Thymus (tissue), 11 donors: ENCODE measurements at regions not wholly inside any gene's neighbourhood (a gene's known extent, or its start where the extent isn't known, plus 50 kb on each side); places are given as distances from the start of the nearest gene placed in this dataset.
A peak's percentile ranks its signal among the peaks of the same experiment; 100 is the strongest.

Source experiments
- DNase-seq, 9 donors: peaks; one replicate each; pipeline ENCODE4 v3.0.0-alpha.2; 2013; ENCODE audit warnings: low spot score in 9 of 9, low read depth in 6 of 9, missing footprints in 1 of 9
- H3K27ac ChIP-seq, 2 donors: one replicate each; pipeline ENCODE4 v1.5.1; 2013; ENCODE audit warnings: control low read depth in 1 of 2, low read depth in 1 of 2, low read length in 1 of 2, mild to moderate bottlenecking in 1 of 2, moderate library complexity in 1 of 2
- H3K27me3 ChIP-seq, 2 donors: one replicate each; pipeline ENCODE4 v1.5.1; 2013; ENCODE audit warnings: low read length in 1 of 2; ENCODE audit not compliant: control insufficient read depth in 2 of 2, insufficient read depth in 1 of 2
- H3K36me3 ChIP-seq, 2 donors: one replicate each; pipeline ENCODE4 v1.5.1; 2013; ENCODE audit warnings: low read length in 1 of 2, mild to moderate bottlenecking in 1 of 2, moderate library complexity in 1 of 2; ENCODE audit not compliant: control insufficient read depth in 2 of 2, insufficient read depth in 2 of 2
- H3K4me1 ChIP-seq, 2 donors: one replicate each; pipeline ENCODE4 v1.5.1; 2013; ENCODE audit warnings: low read length in 2 of 2; ENCODE audit not compliant: control insufficient read depth in 2 of 2, insufficient read depth in 2 of 2
- H3K4me3 ChIP-seq, 2 donors: one replicate each; pipeline ENCODE4 v1.5.1; 2013; ENCODE audit warnings: low read length in 2 of 2, control low read depth in 1 of 2, mild to moderate bottlenecking in 1 of 2
- H3K9me3 ChIP-seq, 2 donors: one replicate each; pipeline ENCODE4 v1.5.1; 2013; ENCODE audit warnings: low read length in 1 of 2, mild to moderate bottlenecking in 1 of 2; ENCODE audit not compliant: control insufficient read depth in 2 of 2, insufficient read depth in 1 of 2
- WGBS: extraction: QIAGEN DNeasy Blood & Tissue Kit; methylation state at CpG from one replicate; pipeline ENCODE4 v1.1.7; 2013; 5-methylcytosine and 5-hydroxymethylcytosine counted together
- donor health status: healthy.

DNA sequence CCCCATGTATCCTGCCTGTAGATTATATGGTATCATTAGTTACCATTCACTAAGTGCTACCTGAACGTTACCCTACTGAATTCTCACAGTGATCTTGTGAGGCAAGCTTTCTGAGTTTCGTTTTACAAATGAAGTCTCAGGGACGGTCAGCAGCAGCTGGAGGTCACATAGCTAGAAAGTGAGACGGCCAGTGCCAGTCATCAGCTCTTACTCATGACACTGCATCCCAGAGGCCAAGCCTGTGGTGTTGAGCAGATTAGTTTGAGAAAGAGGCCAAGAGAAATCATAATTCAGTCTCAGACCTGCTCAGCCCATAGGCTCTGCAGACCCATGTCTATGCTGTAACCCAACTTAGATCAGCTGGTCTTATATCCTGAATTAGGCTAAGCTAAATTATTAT is 95.7 kb upstream of the EGFLAM start:
- DNase-seq: no peak
- 92% methylated on average over 4 of the region's 4 CpGs for WGBS
- H3K4me3 ChIP-seq: no peak overlapping the region
- H3K27me3 ChIP-seq: no peaks in the 10 kb centered on the region
- H3K36me3 ChIP-seq: no peaks in the 10 kb centered on the region
- H3K4me1 ChIP-seq: no peaks in the 10 kb centered on the region
- no peaks in the 10 kb centered on the region for H3K9me3 ChIP-seq
- no peak overlapping the region for H3K27ac ChIP-seq

DNA sequence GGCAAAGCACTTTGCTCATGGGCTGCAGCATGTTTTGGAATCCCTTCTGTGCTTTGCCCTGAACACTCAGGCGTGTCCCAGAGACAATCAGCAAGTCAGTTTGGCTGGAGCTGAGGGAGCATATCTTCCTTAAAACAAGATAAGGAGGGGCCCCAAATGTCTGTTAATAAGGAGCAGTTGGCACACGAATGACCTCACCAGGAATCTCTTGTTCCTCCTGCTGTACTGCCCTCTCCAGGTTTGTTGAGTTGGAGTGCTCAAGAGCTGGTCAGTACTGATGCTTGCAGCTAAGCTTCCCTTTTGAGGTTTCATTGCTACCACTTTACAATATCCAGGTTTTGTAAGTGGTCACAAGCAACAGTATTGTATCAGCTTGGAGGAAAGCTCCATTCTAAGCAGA is 101.3 kb upstream of the EGFLAM start:
- Histone ChIP-seq H3K4me3 (no peak overlapping the region), H3K36me3 (no peaks in the 10 kb centered on the region), H3K27ac (no peak overlapping the region), H3K9me3 (no peaks in the 10 kb centered on the region), H3K27me3 (no peaks in the 10 kb centered on the region), H3K4me1 (no peaks in the 10 kb centered on the region)
- 86% methylated on average over 2 of the region's 2 CpGs for WGBS
- no peak for DNase-seq

DNA sequence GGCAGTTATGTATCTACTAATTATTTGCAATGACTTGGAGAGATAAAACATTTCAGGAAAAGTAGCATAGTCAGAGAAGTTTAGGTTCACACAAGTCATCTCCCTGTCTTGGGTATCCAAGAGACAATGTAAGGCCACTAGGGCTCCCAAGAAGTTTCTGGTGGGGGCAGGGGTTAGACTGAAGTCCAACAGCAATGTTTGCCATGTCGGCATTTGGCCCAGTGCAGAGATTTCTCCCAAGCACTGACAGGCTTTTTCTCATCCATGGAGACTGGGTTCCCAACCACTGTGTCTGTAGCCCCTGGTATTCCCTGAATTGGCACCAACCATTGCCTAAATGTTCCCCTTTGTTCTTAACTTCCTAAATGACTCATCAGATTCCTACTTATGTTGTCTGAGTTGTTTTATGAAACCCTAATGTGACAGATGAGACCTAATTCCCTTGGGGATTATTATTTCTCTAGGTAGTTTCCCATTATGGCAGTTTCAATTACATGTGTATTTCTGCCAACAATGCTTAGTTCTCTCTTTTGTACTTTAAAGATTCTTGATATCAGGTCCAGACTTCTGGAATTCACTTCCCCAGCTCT is 103.6 kb upstream of the EGFLAM start:
- DNase-seq: peak in 1 of 9 donors; percentile 2
- no peaks in the 10 kb centered on the region for H3K27me3 ChIP-seq
- H3K4me1 ChIP-seq: no peaks in the 10 kb centered on the region
- WGBS: 87% methylated on average over 1 of the region's 1 CpG
- H3K36me3 ChIP-seq: no peaks in the 10 kb centered on the region
- H3K9me3 ChIP-seq: no peaks in the 10 kb centered on the region
- no peak overlapping the region for H3K4me3 ChIP-seq
- no peak overlapping the region for H3K27ac ChIP-seq

DNA sequence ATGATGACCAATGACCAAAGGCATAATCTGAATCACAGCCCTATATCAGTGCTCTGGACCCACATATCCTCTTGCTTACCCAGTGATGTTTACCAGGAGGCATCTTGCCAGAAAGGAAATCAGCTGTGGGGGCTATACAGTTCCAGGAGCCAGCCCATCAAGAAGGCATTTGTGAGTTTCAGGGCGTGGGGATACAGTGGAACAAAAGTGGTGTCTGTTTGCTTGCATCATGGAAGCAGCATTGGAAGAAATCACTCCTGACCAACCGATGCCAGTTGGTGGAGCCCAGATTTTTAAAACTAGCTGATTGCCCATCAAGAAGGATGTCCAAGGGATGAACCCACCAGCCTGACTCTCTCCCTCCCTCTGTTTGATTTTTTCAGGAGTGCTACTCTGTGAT is 106.5 kb upstream of the EGFLAM start:
- Histone ChIP-seq H3K4me3 (no peak overlapping the region), H3K27ac (no peak overlapping the region), H3K4me1 (no peaks in the 10 kb centered on the region), H3K27me3 (no peaks in the 10 kb centered on the region), H3K9me3 (no peaks in the 10 kb centered on the region), H3K36me3 (no peaks in the 10 kb centered on the region)
- 87% methylated on average over 2 of the region's 2 CpGs for WGBS
- no peak for DNase-seq

DNA sequence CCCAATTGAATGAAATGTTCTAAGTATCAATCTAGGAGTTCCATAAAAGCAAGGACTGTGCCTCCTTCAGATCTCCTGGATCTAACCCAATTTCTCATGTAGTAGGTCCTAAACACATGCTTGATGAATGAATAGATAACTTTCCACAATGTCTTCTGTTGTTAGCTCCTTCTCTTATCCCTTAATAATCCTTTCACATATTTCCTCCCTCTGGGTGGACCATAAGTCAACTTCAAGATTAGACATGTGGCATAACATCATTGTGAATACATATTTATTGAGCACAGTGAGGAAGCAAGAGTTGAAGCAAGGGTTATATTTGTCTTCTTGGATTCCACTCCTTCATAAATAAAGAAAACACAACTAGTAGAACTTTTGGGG is 108.6 kb upstream of the EGFLAM start:
- H3K36me3 ChIP-seq: no peaks in the 10 kb centered on the region
- DNase-seq: no peak
- no peaks in the 10 kb centered on the region for H3K27me3 ChIP-seq
- no peak overlapping the region for H3K4me3 ChIP-seq
- H3K9me3 ChIP-seq: no peaks in the 10 kb centered on the region
- no peaks in the 10 kb centered on the region for H3K4me1 ChIP-seq
- H3K27ac ChIP-seq: no peak overlapping the region

DNA sequence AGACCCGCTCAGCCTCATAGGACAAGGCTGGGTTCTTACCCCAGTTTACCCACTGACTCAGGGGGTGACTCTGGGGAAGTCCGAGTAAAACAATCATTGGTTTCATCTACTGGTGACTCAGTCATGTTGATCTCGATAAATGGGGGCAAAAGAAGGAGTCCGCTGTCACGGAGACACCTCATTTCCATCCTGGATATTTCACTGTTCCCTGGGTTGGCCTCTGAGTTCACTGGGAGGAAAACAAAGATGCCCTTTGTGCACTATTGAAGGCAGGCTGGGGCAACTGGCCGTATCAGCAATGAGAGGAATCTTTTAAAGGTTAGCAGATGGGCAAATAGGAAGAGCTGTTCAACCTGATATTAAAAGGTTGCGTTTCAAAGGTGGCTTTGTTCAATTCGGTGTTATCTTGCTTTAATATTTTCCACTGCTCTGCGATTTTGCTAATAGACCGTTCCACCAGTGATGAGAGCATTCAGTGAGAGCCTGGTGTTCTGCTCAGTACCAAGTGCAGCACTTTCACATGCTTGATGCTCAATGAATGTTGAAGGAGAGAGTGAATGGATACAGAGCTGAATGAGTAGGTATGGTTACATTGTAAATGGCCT is 110.2 kb upstream of the EGFLAM start:
- 96% methylated on average over 10 of the region's 10 CpGs for WGBS
- DNase-seq: no peak

DNA sequence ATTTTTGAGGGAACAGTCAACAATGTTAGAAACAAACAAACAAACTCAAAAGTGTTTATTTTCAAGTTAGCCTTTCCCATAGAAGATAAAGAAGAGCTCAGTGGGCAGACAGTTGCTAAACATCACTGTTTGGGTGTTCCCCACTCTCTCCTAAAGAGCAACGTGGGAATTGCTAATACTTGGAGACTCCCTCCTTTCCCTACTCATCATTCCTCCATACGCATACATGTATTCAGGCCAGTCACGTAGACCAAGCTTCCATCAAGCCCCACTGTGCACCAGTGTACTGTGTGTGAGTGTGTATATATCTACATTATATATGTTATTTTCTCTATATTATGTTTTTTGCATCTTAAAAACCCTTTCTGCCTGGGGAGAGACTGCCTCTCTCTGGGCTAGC is 115.0 kb upstream of the EGFLAM start:
- no peak for DNase-seq
- 90% methylated on average over 3 of the region's 3 CpGs for WGBS
- Histone ChIP-seq H3K4me1 (no peaks in the 10 kb centered on the region), H3K36me3 (no peaks in the 10 kb centered on the region), H3K9me3 (no peaks in the 10 kb centered on the region), H3K27ac (no peak overlapping the region), H3K4me3 (no peak overlapping the region), H3K27me3 (no peaks in the 10 kb centered on the region)

More for the DNA sequence above, 110.2 kb upstream of the EGFLAM start:
- Histone ChIP-seq H3K36me3 (no peaks in the 10 kb centered on the region), H3K4me1 (no peaks in the 10 kb centered on the region), H3K4me3 (no peak overlapping the region), H3K27me3 (no peaks in the 10 kb centered on the region), H3K27ac (no peak overlapping the region), H3K9me3 (no peaks in the 10 kb centered on the region)

DNA sequence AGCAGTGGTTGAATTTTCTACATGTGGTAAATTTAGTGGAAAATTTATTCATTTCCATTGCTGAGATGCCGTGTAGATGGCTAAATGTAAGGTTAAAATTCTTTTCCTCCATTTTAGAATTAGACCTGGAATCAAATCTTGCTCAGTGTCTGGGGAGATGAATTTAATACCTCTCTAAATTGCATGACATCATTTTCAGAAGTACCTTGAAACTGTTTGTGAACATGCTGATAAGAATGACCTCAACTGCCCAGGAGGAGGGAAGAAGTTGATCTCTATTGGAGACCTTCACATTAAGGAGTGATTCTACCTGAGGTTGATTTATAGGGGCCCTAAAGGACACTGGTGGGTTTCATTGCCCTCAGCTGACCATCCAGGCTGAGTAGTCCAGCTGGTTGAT is 116.7 kb upstream of the EGFLAM start:
- H3K4me3 ChIP-seq: no peak overlapping the region
- H3K27me3 ChIP-seq: no peaks in the 10 kb centered on the region
- no peaks in the 10 kb centered on the region for H3K36me3 ChIP-seq
- 99% methylated on average over 1 of the region's 1 CpG for WGBS
- no peaks in the 10 kb centered on the region for H3K9me3 ChIP-seq
- H3K4me1 ChIP-seq: no peaks in the 10 kb centered on the region
- no peak for DNase-seq
- no peak overlapping the region for H3K27ac ChIP-seq

DNA sequence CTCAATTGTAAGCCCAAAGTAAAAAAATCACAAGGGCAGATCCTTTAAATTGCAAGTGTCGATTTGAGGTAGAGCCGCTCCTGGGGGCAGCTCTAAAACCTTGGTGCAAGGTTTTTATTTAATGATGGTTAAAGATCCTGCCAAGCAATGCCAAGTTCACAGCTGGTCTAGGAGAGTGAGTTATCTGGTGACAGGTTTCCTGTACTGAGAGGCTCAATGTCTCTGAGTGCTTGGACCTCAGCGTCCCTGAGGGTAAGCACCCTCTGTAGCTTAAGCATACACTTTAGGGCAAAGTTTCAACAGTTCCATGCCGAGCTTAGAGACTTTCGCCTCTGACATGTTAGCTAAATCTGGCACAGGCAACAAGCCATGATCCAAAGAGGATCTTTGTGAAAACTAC is 119.8 kb upstream of the EGFLAM start:
- 92% methylated on average over 5 of the region's 5 CpGs for WGBS
- Histone ChIP-seq H3K9me3 (no peaks in the 10 kb centered on the region), H3K36me3 (no peaks in the 10 kb centered on the region), H3K4me3 (no peak overlapping the region), H3K27ac (no peak overlapping the region), H3K4me1 (no peaks in the 10 kb centered on the region), H3K27me3 (no peaks in the 10 kb centered on the region)
- no peak for DNase-seq
